T-helper 2 cell treated with Interferon-gamma antibody and Interleukin-4, amounts not matched to agents 5 μg/mL and 100 μg/mL, for 36 hours (primary cell): ENCODE measurements at regions not wholly inside any gene's neighbourhood (a gene's known extent, or its start where the extent isn't known, plus 50 kb on each side); places are given as distances from the start of the nearest gene placed in this dataset.

Source experiments
- DNase-seq: peaks from one replicate; pipeline ENCODE4 v3.0.0; 2021; ENCODE audit warnings: low spot score
- H3K27ac Mint-ChIP-seq: one replicate; pipeline ENCODE4 v1.8.0; 2021; ENCODE audit warnings: mild to moderate bottlenecking, mixed read lengths
- H3K27me3 Mint-ChIP-seq: one replicate; pipeline ENCODE4 v1.8.0; 2021; ENCODE audit warnings: low read depth, mixed read lengths
- H3K36me3 Mint-ChIP-seq: one replicate; pipeline ENCODE4 v1.8.0; 2021; ENCODE audit warnings: low read depth, mixed read lengths
- H3K4me1 Mint-ChIP-seq: one replicate; pipeline ENCODE4 v1.8.0; 2021; ENCODE audit warnings: low read depth, mixed read lengths
- H3K4me3 Mint-ChIP-seq: one replicate; pipeline ENCODE4 v1.8.0; 2022; ENCODE audit warnings: mild to moderate bottlenecking, moderate library complexity, mixed read lengths
- H3K9me3 Mint-ChIP-seq: one replicate; pipeline ENCODE4 v1.8.0; 2021; ENCODE audit warnings: mixed read lengths

DNA sequence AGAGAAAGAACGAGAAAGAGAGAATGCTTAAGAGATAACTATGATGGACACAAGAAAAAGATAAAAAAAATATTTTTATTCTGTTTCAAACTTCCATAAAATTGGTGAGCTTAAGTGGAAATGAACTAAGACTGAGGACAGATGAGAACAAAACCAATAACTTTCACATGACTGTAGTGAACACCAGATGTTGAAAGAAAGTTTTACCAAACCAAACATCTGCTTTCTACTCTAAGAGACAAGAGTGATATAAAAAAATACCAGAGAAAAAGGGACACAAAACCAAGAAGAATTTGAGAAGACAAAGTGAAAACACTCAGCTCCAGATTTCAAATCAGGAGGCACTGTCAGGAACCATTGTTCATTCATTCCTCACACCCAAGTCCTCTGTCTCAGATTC is 147.9 kb downstream of the IMPG2 start:
- H3K27me3 Mint-ChIP-seq = no peaks in the 10 kb centered on the region
- peaks cover 4% of the 10 kb centered on the region for H3K9me3 Mint-ChIP-seq
- DNase-seq = no peak
- peaks cover 17% of the 10 kb centered on the region for H3K4me1 Mint-ChIP-seq
- no peak overlapping the region for H3K27ac Mint-ChIP-seq
- H3K36me3 Mint-ChIP-seq = peaks cover 3% of the 10 kb centered on the region
- H3K4me3 Mint-ChIP-seq = no peak overlapping the region

DNA sequence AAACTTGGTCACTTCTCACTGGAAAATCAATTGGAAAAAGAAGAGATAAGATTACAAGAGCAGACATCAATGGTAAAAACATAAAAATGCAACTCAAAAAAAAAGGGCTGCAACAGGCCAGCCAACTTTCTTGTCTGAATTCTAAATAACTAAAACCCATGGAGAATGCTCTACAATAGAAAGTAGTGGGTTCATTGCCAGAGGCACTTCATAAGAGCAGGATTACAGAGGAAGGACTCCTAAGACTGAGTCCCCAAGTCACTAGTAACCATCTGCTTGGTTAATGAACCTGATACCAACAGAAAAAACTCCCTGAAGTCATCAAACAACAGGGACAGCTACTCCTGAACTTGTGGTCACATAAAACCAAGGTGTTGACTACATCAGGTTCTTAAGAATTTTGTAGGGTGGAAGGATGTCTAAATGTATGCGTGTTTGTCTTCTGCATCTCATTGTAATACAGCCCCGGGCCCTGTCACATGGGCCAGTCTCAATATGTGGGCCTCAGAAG is 148.6 kb downstream of the IMPG2 start:
- H3K9me3 Mint-ChIP-seq = peaks cover 4% of the 10 kb centered on the region
- peaks cover 3% of the 10 kb centered on the region for H3K36me3 Mint-ChIP-seq
- no peak overlapping the region for H3K27ac Mint-ChIP-seq
- no peak overlapping the region for H3K4me3 Mint-ChIP-seq
- peak; percentile 65 for DNase-seq
- peaks cover 17% of the 10 kb centered on the region for H3K4me1 Mint-ChIP-seq
- no peaks in the 10 kb centered on the region for H3K27me3 Mint-ChIP-seq

DNA sequence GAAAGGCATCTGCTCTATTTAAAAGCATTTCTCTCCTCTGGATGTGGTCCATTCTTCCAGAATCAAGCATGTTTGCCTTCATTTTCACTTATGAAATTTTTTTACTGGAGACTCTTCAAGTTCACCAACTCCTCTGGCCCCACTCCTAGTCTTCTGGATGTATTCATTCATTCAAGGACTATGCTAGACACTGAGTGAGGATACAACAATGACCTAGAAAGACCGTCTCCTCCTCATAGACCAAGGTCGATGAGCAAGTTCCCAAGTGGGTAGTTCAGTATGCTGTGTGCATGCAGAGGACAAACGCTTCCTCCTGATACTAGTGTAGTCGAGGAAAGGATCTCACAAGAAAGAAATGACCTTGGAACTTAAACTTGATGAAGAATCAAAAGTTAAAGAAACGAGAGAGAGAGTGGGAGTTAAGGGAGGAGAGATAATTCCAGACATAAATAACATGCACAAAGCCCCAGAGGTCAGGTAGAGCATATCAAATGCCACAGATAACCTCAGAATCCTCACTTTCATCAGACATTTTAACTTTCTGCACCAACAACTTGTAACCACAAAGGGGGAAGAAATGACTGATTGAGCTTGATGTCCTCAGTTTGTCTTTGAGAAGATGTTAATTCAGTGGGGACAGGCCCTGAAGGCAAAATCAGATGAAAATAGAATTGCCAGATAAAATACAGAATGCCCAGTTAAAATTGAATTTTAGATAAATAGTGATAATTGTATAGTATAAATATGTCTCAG is 149.4 kb downstream of the IMPG2 start:
- Mint-ChIP-seq H3K27me3 (no peaks in the 10 kb centered on the region), H3K4me1 (peaks cover 17% of the 10 kb centered on the region), H3K36me3 (peaks cover 3% of the 10 kb centered on the region), H3K4me3 (peak overlapping the region; percentile 2), H3K9me3 (peaks cover 4% of the 10 kb centered on the region), H3K27ac (peak overlapping the region; percentile 4)
- peak; percentile 24 for DNase-seq

DNA sequence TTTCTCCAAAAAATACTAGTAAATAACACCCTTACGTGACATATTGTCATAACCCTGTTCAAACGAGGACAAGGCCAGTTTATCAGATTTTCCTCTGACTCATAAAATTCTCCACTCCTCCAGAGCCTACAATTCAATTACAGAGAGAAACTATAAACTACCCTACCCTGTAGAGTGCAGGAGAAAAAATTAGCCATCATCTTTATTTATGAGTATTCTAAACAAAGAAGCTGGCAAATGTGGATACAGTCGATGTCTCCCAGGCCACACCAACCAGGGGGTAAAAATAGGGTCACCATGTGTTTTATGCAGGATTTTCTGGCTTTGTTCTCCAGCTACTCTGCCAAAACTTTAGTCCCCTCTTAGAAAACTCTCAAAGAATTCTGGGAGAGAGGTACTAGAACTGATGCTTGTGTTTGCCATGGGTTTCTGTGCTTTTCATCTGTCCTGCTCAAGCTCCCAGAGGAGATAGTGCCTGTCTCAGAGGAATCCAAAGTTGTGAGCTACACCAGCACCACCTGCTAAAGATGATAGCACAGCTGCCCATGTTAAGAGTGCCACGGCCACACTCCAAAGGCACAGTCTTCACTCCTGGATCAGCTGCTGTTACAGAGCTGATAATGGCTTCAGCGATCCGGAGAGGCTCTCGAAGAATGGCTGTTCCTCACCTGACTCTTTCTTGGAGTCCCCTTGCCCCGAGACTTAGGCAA is 150.2 kb downstream of the IMPG2 start:
- H3K27ac Mint-ChIP-seq = no peak overlapping the region
- no peak for DNase-seq
- H3K27me3 Mint-ChIP-seq = no peaks in the 10 kb centered on the region
- H3K4me3 Mint-ChIP-seq = no peak overlapping the region
- H3K36me3 Mint-ChIP-seq = peaks cover 3% of the 10 kb centered on the region
- peaks cover 4% of the 10 kb centered on the region for H3K9me3 Mint-ChIP-seq
- H3K4me1 Mint-ChIP-seq = peaks cover 17% of the 10 kb centered on the region

DNA sequence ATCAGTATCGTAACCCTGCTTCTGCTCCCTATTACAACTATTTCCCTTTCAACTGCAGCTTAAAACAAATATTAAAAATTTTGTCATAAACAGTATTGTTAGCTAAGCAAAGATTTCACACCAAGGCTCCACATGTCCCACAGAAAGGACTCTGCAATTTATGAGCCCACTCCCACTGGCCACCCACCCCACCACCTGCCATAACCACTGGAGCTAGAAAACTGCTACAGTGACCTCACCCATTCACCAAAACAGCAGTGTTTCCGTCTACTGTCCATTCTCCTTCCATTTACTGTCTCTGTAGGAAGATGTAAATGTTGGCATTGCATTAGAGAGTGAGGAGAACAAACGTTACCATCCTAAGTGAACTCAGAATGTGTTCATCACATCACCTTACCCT is 150.9 kb downstream of the IMPG2 start:
- Mint-ChIP-seq H3K27me3 (no peaks in the 10 kb centered on the region), H3K9me3 (peaks cover 4% of the 10 kb centered on the region), H3K4me3 (no peak overlapping the region), H3K36me3 (peaks cover 3% of the 10 kb centered on the region), H3K4me1 (peaks cover 17% of the 10 kb centered on the region), H3K27ac (no peak overlapping the region)
- DNase-seq = no peak

DNA sequence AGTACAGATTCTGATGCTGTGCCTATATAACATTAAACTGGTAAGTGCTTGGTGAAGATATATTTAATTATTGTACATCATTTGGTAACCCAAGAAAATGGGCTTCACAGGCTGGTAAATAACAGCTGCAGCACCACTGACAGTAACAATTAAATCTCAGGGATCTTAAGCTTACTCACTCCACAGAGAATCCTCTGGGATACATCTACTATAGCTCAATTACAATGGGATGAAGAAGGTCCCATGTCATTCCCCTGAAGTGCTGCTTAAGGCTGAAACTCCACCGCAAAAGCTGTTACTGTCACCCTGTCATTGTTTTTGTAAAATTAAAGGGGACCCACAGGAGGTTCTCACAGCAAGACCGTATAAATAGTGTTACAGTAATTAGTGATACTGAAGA is 153.0 kb downstream of the IMPG2 start:
- DNase-seq = no peak
- Mint-ChIP-seq H3K36me3 (no peaks in the 10 kb centered on the region), H3K4me3 (no peak overlapping the region), H3K4me1 (peaks cover 17% of the 10 kb centered on the region), H3K27ac (no peak overlapping the region), H3K27me3 (no peaks in the 10 kb centered on the region), H3K9me3 (no peaks in the 10 kb centered on the region)

DNA sequence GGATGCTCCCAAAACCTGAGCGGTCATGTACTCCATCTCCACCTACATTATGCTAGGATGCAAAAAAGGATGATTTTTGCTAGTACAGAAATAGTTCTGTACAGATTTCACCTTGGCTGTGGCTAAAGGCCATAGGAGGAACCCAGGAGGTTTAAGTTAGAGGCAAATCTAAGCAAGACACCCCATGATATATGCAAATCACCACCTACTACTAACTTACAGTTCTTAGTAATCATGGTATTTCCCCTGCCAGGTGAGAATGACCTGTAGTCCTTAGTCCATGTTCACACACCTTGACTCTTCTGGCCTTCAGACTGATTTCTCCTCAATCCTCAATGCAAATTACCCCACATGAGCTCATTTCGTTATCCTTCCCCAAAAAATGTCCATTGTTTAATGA is 154.2 kb downstream of the IMPG2 start:
- H3K27ac Mint-ChIP-seq = no peak overlapping the region
- no peaks in the 10 kb centered on the region for H3K36me3 Mint-ChIP-seq
- no peak overlapping the region for H3K4me3 Mint-ChIP-seq
- H3K4me1 Mint-ChIP-seq = peaks cover 7% of the 10 kb centered on the region
- DNase-seq = no peak
- H3K27me3 Mint-ChIP-seq = no peaks in the 10 kb centered on the region
- H3K9me3 Mint-ChIP-seq = no peaks in the 10 kb centered on the region

DNA sequence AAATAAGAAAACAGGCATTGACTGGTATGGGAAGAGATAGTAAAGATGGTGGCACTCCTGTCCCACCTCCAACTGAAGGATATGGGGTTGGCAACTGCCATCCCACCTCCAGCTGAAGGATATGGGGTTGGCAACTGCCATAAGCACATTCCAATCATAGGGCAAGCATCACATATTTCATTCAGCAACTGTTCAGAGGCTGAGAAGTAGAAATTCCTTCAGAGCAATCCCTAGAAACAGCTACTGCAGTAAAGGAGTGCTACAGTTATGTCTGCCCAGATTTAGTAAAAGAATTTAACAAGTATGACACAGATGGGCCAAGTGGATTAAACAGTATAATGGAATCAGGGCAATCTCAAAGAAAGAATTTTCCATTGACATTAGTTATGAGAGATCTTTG is 156.8 kb downstream of the IMPG2 start:
- no peak for DNase-seq
- H3K4me3 Mint-ChIP-seq = no peak overlapping the region
- no peak overlapping the region for H3K27ac Mint-ChIP-seq
- no peaks in the 10 kb centered on the region for H3K27me3 Mint-ChIP-seq
- no peaks in the 10 kb centered on the region for H3K9me3 Mint-ChIP-seq
- H3K4me1 Mint-ChIP-seq = no peaks in the 10 kb centered on the region
- no peaks in the 10 kb centered on the region for H3K36me3 Mint-ChIP-seq

DNA sequence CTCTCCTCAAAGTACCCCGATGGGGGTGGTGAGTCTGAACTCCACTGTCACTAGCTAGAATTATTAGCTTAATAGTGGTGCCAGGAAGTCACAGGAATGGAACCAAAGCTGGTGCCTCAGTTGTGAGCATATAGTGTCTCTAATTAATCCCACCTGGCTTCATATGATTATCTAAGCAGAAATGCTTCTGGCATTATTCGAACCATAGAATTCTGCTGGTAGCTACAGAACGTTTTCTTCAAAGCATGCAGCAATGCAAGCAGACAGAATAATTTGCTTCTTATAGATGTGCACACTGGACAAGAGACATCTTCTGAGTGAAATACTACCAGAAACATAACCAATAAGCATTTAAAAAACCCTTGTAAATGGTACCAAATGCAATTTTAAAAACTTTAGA is 160.9 kb downstream of the IMPG2 start:
- Mint-ChIP-seq H3K4me3 (no peak overlapping the region), H3K27ac (no peak overlapping the region), H3K27me3 (no peaks in the 10 kb centered on the region), H3K9me3 (no peaks in the 10 kb centered on the region), H3K36me3 (no peaks in the 10 kb centered on the region), H3K4me1 (no peaks in the 10 kb centered on the region)
- no peak for DNase-seq

DNA sequence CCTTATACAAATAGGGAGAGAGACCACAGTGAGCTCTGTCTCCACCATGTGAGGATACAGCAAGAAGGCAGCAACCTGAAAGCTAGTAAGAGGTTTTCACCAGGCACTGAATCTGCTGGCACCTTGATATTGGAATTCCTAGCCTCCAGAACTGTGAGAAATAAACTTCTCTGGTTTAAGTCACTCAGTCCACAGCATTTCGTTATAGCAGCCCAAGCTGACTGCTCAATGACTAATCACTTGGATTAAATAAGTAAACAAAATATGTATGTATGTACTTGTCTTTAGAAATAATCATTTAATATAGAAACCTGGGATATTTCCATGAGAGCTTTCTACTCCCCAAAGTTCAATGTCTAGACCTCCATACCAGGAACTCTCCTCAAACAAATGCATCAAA is 162.0 kb downstream of the IMPG2 start:
- Mint-ChIP-seq H3K36me3 (no peaks in the 10 kb centered on the region), H3K4me3 (no peak overlapping the region), H3K27me3 (no peaks in the 10 kb centered on the region), H3K9me3 (no peaks in the 10 kb centered on the region), H3K4me1 (no peaks in the 10 kb centered on the region), H3K27ac (no peak overlapping the region)
- DNase-seq = no peak

DNA sequence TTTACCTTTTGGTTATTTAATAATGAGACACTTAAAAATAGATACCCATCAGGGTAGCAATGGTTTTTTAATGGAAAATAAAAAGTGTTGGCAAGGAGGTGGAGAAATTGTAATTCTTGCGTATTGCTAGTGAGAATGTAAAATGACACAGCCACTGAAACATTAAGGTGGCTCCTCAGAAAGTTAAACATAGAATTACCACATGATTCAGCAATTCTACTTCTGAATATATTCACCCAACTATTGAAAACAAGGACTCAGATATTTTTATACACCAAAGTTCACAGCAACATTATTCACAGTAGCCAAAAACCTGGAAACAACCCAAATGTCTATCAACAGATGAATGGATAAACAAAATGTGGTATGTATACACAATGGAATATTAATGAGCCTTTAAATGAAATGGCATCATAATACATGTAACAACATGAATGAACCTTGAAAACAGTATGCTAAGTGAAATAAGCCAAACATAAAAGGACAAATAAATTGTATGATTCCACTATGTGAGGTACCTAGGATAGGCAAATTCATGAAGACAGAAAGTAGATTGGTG is 163.5 kb downstream of the IMPG2 start:
- H3K36me3 Mint-ChIP-seq = no peaks in the 10 kb centered on the region
- DNase-seq = no peak
- H3K9me3 Mint-ChIP-seq = no peaks in the 10 kb centered on the region
- no peaks in the 10 kb centered on the region for H3K27me3 Mint-ChIP-seq
- no peak overlapping the region for H3K27ac Mint-ChIP-seq
- no peaks in the 10 kb centered on the region for H3K4me1 Mint-ChIP-seq
- H3K4me3 Mint-ChIP-seq = no peak overlapping the region

DNA sequence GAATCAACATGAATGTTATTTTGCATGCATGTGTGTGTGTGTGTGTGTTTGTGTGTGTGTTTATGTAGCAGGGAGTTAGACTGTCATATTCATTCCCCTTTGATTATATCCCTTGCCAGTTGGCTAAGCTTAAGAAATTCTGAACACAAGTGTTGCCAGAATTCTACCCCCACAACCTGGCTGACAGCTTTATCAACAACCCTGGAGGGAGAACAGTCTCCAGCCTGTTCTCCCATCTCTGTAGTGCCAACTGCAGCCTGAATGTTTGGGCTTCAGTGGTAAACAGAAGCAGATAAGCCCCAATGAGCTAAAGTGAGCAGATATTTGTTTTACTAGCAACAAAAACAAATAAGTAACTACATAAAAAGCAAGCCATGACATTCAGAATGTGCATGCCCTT is 162.6 kb upstream of the ABI3BP start:
- no peak for DNase-seq
- Mint-ChIP-seq H3K27ac (no peak overlapping the region), H3K4me1 (no peaks in the 10 kb centered on the region), H3K27me3 (no peaks in the 10 kb centered on the region), H3K4me3 (no peak overlapping the region), H3K36me3 (no peaks in the 10 kb centered on the region), H3K9me3 (no peaks in the 10 kb centered on the region)

DNA sequence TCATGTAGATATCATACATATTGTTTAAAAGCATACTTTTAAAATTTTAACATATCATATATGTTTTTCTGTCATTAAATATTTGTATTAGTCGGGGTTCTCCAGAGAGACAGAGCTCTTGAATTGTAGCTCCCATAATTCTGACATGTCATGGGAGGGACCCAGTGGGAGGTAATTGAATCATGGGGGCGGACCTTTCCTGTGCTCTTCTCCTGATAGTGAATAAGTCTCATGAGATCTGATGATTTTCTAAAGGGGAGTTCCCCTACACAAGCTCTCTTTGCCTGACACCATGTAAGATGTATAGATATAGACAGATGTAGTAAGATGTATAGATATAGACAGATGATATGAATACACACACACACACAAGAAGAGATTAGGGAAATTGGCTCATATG is 161.2 kb upstream of the ABI3BP start:
- Mint-ChIP-seq H3K36me3 (no peaks in the 10 kb centered on the region), H3K9me3 (no peaks in the 10 kb centered on the region), H3K4me3 (no peak overlapping the region), H3K27ac (no peak overlapping the region), H3K27me3 (no peaks in the 10 kb centered on the region), H3K4me1 (no peaks in the 10 kb centered on the region)
- DNase-seq = no peak

DNA sequence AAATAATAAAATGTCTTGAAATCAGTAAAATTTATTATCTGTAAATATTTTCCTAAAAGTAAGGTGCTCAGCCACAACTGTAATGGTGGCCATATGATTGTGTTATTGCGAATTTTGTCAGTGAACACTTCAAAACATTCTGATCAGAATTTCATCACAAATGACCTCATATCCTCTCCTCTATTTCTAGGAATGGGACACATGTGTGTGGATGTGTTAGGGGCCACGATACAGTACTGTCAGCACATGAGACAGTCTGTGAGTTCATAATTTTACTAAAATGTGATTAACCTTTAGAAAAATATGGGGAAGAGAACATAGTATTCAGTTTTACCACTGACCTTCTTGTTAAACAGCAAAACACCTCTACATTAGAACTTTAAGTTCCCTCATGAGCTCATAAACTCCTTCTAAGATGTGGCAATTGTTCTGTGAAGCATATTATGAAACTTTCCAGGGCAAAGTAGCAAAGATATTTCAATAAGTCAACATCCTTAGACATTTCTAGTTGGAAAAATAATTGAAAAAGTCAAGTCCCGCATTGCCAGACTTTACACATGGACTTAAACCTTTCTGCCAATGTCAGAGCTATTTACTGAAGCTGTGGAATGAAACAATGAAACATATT is 158.2 kb upstream of the ABI3BP start:
- H3K4me1 Mint-ChIP-seq = peaks cover 2% of the 10 kb centered on the region
- no peak for DNase-seq

More for the DNA sequence above, 158.2 kb upstream of the ABI3BP start:
- Mint-ChIP-seq H3K36me3 (no peaks in the 10 kb centered on the region), H3K27me3 (no peaks in the 10 kb centered on the region), H3K27ac (no peak overlapping the region), H3K9me3 (no peaks in the 10 kb centered on the region), H3K4me3 (no peak overlapping the region)
